HEK293 (cell line): ENCODE measurements at regions not wholly inside any gene's neighbourhood (a gene's known extent, or its start where the extent isn't known, plus 50 kb on each side); places are given as distances from the start of the nearest gene placed in this dataset.

Experiments
- CTCF ChIA-PET: fragments of 350-600 bp; formaldehyde crosslinking; extraction: SDS; loops from one replicate; lab custom pipeline; 2021; ENCODE audit warnings: antibody characterized with exemption; lab: Yijun Ruan, JAX
- POLR2A ChIA-PET: fragments of 300-600 bp; formaldehyde crosslinking; extraction: SDS; loops from one replicate; lab custom pipeline; 2020; ENCODE audit warnings: antibody characterized with exemption, inconsistent platforms; lab: Yijun Ruan, JAX
- H3K27ac ChIP-seq: fragments of 200-500 bp; sonication (Bioruptor generic); 2 replicates; pipeline ENCODE4 v1.5.1; 2014; ENCODE audit warnings: low read depth, low read length, control low read depth, inconsistent platforms; ENCODE audit errors: extremely low read depth
- H3K36me3 ChIP-seq, 2 experiments: fragments of 200-500 bp in 1 of 2; sonication (Bioruptor generic) in 1 of 2; 1 replicate in 1 of 2; 2 replicates in 1 of 2; pipeline ENCODE4 v1.5.1; 2014 to 2017; ENCODE audit warnings: inconsistent platforms in 2 of 2, low read length in 2 of 2; ENCODE audit not compliant: control insufficient read depth in 2 of 2, insufficient read depth in 1 of 2
- H3K4me1 ChIP-seq: fragments of 200-500 bp; sonication (Bioruptor generic); 2 replicates; pipeline ENCODE4 v1.5.1; 2014; ENCODE audit warnings: mild to moderate bottlenecking, low read length, inconsistent platforms; ENCODE audit not compliant: control insufficient read depth, insufficient read depth
- H3K4me3 ChIP-seq: 2 replicates; pipeline ENCODE4 v1.5.1; 2011; ENCODE audit warnings: low read depth, mild to moderate bottlenecking, control low read depth, low read length, moderate library complexity
- H3K9me3 ChIP-seq: fragments of 200-500 bp; sonication (Bioruptor generic); 2 replicates; pipeline ENCODE4 v1.5.1; 2014; ENCODE audit warnings: low read depth, low read length, inconsistent platforms; ENCODE audit not compliant: control insufficient read depth, insufficient read depth
- HOXD13 ChIP-seq: sonication (generic); formaldehyde crosslinking; IDR thresholded peaks from 2 replicates; pipeline ENCODE4 v1.8.0; 2022; ENCODE audit warnings: missing genetic modification reagents, borderline replicate concordance
- KLF7 ChIP-seq: fragments of 450-650 bp; formaldehyde crosslinking; IDR thresholded peaks from 2 replicates; pipeline ENCODE4 v1.5.1; 2016; ENCODE audit warnings: missing biosample characterization, missing genetic modification characterization, borderline replicate concordance
- SP7 ChIP-seq: fragments of 450-650 bp; formaldehyde crosslinking; IDR thresholded peaks from 2 replicates; pipeline ENCODE4 v1.5.1; 2016; ENCODE audit warnings: missing biosample characterization, missing genetic modification characterization
- YY1 ChIP-seq: fragments of 450-650 bp; formaldehyde crosslinking; IDR thresholded peaks from 2 replicates; pipeline ENCODE4 v1.5.1; 2018; ENCODE audit warnings: missing biosample characterization, missing genetic modification characterization
- ZBTB1 ChIP-seq: fragments of 450-650 bp; formaldehyde crosslinking; IDR thresholded peaks from 2 replicates; pipeline ENCODE4 v1.5.1; 2016; ENCODE audit warnings: missing biosample characterization, missing genetic modification characterization
- ZBTB48 ChIP-seq: fragments of 450-650 bp; formaldehyde crosslinking; IDR thresholded peaks from 2 replicates; pipeline ENCODE4 v1.5.1; 2016; ENCODE audit warnings: missing biosample characterization, missing genetic modification characterization
- ZBTB7A ChIP-seq: fragments of 450-650 bp; formaldehyde crosslinking; IDR thresholded peaks from 2 replicates; pipeline ENCODE4 v1.5.1; 2016; ENCODE audit warnings: low read depth, missing biosample characterization, missing genetic modification characterization
- ZNF132 ChIP-seq: fragments of 450-650 bp; formaldehyde crosslinking; IDR thresholded peaks from 2 replicates; pipeline ENCODE4 v1.5.1; 2017; ENCODE audit warnings: missing biosample characterization, missing genetic modification characterization, borderline replicate concordance
- ZNF148 ChIP-seq: fragments of 450-650 bp; formaldehyde crosslinking; IDR thresholded peaks from 2 replicates; pipeline ENCODE4 v1.5.0; 2017; ENCODE audit warnings: missing biosample characterization, missing genetic modification characterization, borderline replicate concordance
- ZNF248 ChIP-seq: fragments of 450-650 bp; formaldehyde crosslinking; IDR thresholded peaks from 2 replicates; pipeline ENCODE4 v1.5.1; 2017; ENCODE audit warnings: missing biosample characterization, missing genetic modification characterization
- ZNF302 ChIP-seq: fragments of 450-650 bp; formaldehyde crosslinking; IDR thresholded peaks from 2 replicates; pipeline ENCODE4 v1.5.1; 2016; ENCODE audit warnings: missing biosample characterization, missing genetic modification characterization, low read depth
- ZNF311 ChIP-seq: fragments of 450-650 bp; formaldehyde crosslinking; IDR thresholded peaks from 2 replicates; pipeline ENCODE4 v1.5.1; 2017; ENCODE audit warnings: missing biosample characterization, missing genetic modification characterization, borderline replicate concordance
- ZNF350 ChIP-seq: fragments of 450-650 bp; formaldehyde crosslinking; IDR thresholded peaks from 2 replicates; pipeline ENCODE4 v1.5.0; 2017; ENCODE audit warnings: missing biosample characterization, mild to moderate bottlenecking, missing genetic modification characterization
- ZNF404 ChIP-seq: fragments of 450-650 bp; formaldehyde crosslinking; IDR thresholded peaks from 2 replicates; pipeline ENCODE4 v1.5.1; 2017; ENCODE audit warnings: missing biosample characterization, missing genetic modification characterization
- ZNF449 ChIP-seq: fragments of 450-650 bp; formaldehyde crosslinking; IDR thresholded peaks from 2 replicates; pipeline ENCODE4 v1.5.1; 2017; ENCODE audit warnings: missing biosample characterization, mild to moderate bottlenecking, missing genetic modification characterization, moderate library complexity
- ZNF544 ChIP-seq: fragments of 450-650 bp; formaldehyde crosslinking; IDR thresholded peaks from 2 replicates; pipeline ENCODE4 v1.5.0; 2017; ENCODE audit warnings: missing biosample characterization, missing genetic modification characterization
- ZNF585B ChIP-seq: fragments of 450-650 bp; formaldehyde crosslinking; IDR thresholded peaks from 2 replicates; pipeline ENCODE4 v1.5.1; 2016; ENCODE audit warnings: missing biosample characterization, missing genetic modification characterization
- ZNF624 ChIP-seq: fragments of 450-650 bp; formaldehyde crosslinking; IDR thresholded peaks from 2 replicates; pipeline ENCODE4 v1.5.1; 2017; ENCODE audit warnings: missing biosample characterization, missing genetic modification characterization
- ZNF670 ChIP-seq: fragments of 450-650 bp; formaldehyde crosslinking; IDR thresholded peaks from 2 replicates; pipeline ENCODE4 v1.5.1; 2016; ENCODE audit warnings: missing biosample characterization, missing genetic modification characterization, low read depth
- ZNF837 ChIP-seq: fragments of 450-650 bp; formaldehyde crosslinking; IDR thresholded peaks from 2 replicates; pipeline ENCODE4 v1.5.1; 2016; ENCODE audit warnings: missing biosample characterization, missing genetic modification characterization
- ZSCAN5A ChIP-seq: fragments of 450-650 bp; formaldehyde crosslinking; IDR thresholded peaks from 2 replicates; pipeline ENCODE4 v1.5.1; 2016; ENCODE audit warnings: missing biosample characterization, missing genetic modification characterization

- no peak overlapping the region for H3K27ac ChIP-seq
- ChIA-PET CTCF (interaction anchor here (1.6 kb wide), 1 partner anchor 14 kb away, joined by 4 read pairs; no protein-coding TSS in a partner anchor), POLR2A (interaction anchor here (1.0 kb wide), 1 partner anchor 242 kb away, joined by 3 read pairs; no protein-coding TSS in a partner anchor)
- no peaks in the 10 kb centered on the region for H3K36me3 ChIP-seq
- no peaks in the 10 kb centered on the region for H3K9me3 ChIP-seq
- no peaks in the 10 kb centered on the region; the same call in 1 of the 2 replicates for H3K4me1 ChIP-seq
- TF ChIP-seq ZNF837 (no peak), ZNF311 (tag by site-specific recombination) (no peak), ZNF404 (tag by site-specific recombination) (no peak), ZNF302 (tag by site-specific recombination) (no peak), ZNF670 (tag by site-specific recombination) (no peak), YY1 (tag by site-specific recombination) (no peak), HOXD13 (CRISPR knock-in tag) (no peak), ZNF624 (no peak), KLF7 (tag by site-specific recombination) (no peak)
- H3K4me3 ChIP-seq = no peak overlapping the region
Measured at GRCh38 chr1:218587900-218588299, 242.8 kb downstream of the TGFB2 start.

GRCh38 chr1:218588540-218589172 is 243.5 kb downstream of the TGFB2 start:
- ChIA-PET CTCF (interaction anchor here (1.6 kb wide), 1 partner anchor 14 kb away, joined by 4 read pairs; no protein-coding TSS in a partner anchor), POLR2A (interaction anchor here (1.0 kb wide), 1 partner anchor 243 kb away, joined by 3 read pairs; no protein-coding TSS in a partner anchor)
- Histone ChIP-seq H3K4me3 (no peak overlapping the region), H3K4me1 (no peaks in the 10 kb centered on the region; the same call in 1 of the 2 replicates), H3K9me3 (no peaks in the 10 kb centered on the region), H3K27ac (no peak overlapping the region), H3K36me3 (no peaks in the 10 kb centered on the region)
- TF ChIP-seq ZBTB48 (tag by site-specific recombination) (no peak), ZNF132 (tag by site-specific recombination) (no peak), ZNF350 (tag by site-specific recombination) (no peak)

- Histone ChIP-seq H3K4me1 (no peaks in the 10 kb centered on the region; the same call in 1 of the 2 replicates), H3K36me3 (no peaks in the 10 kb centered on the region)
- POLR2A ChIA-PET = no interaction called here
- TF ChIP-seq ZNF544 (no peak), ZNF148 (tag by site-specific recombination) (no peak), ZNF248 (no peak), ZBTB7A (tag by site-specific recombination) (no peak), SP7 (tag by site-specific recombination) (no peak), ZNF449 (tag by site-specific recombination) (no peak), ZSCAN5A (no peak), ZBTB1 (tag by site-specific recombination) (no peak), ZNF585B (tag by site-specific recombination) (no peak)
- TF ChIP-seq, all 188 proteins: peak for 0
- CTCF ChIA-PET = no interaction called here
- Histone ChIP-seq H3K27ac (no peak overlapping the region), H3K9me3 (no peaks in the 10 kb centered on the region), H3K4me3 (no peak overlapping the region)
Measured at GRCh38 chr1:218589487-218589886, 244.4 kb downstream of the TGFB2 start.
